HepG2 (cell line): ENCODE measurements at regions not wholly inside any gene's neighbourhood (a gene's known extent, or its start where the extent isn't known, plus 50 kb on each side); places are given as distances from the start of the nearest gene placed in this dataset.

ENCODE experiments used
- FOXP4 ChIP-seq: sonication (generic); formaldehyde crosslinking; IDR thresholded peaks from 2 replicates; pipeline ENCODE4 v1.4.0; 2020; ENCODE audit warnings: missing genetic modification reagents
- PCBP2 ChIP-seq: fragments of 200-400 bp; formaldehyde crosslinking; optimal IDR thresholded peaks from 2 replicates; pipeline ENCODE3; 2018; ENCODE audit warnings: low read length, low read depth; ENCODE audit not compliant: poor library complexity, severe bottlenecking
- RERE ChIP-seq: IDR thresholded peaks from 2 replicates; pipeline ENCODE4 v1.6.1; 2016; ENCODE audit warnings: low read depth, missing genetic modification reagents, missing compliant biosample characterization
- TFE3 ChIP-seq: IDR thresholded peaks from 2 replicates; pipeline ENCODE4 v1.6.1; 2016
- U2AF2 ChIP-seq: fragments of 200-400 bp; formaldehyde crosslinking; IDR thresholded peaks from 2 replicates; pipeline ENCODE4 v1.6.1; 2017; ENCODE audit warnings: low read depth, mild to moderate bottlenecking, low read length
- ZFP36 ChIP-seq: fragments of 150-350 bp; IDR thresholded peaks from 2 replicates; pipeline ENCODE4 v1.6.1; 2018; ENCODE audit warnings: borderline replicate concordance, low read length, low read depth; ENCODE audit not compliant: partially characterized antibody
- ZNF121 ChIP-seq: sonication (generic); formaldehyde crosslinking; IDR thresholded peaks from 2 replicates; pipeline ENCODE4 v1.5.0; 2020; ENCODE audit warnings: mild to moderate bottlenecking, missing genetic modification reagents
- ZNF512 ChIP-seq: sonication (generic); formaldehyde crosslinking; IDR thresholded peaks from 2 replicates; pipeline ENCODE4 v1.4.0; 2020; ENCODE audit warnings: mild to moderate bottlenecking, missing genetic modification reagents
- ZSCAN25 ChIP-seq: sonication (generic); formaldehyde crosslinking; IDR thresholded peaks from 2 replicates; pipeline ENCODE4 v1.8.0; 2022; ENCODE audit warnings: mild to moderate bottlenecking, missing genetic modification reagents

GRCh38 chr7:24419077-24419476, 135.1 kb downstream of the NPY start:
- TF ChIP-seq PCBP2: no peak
- no peak for TF ChIP-seq ZNF121
- no peak for TF ChIP-seq FOXP4 (CRISPR knock-in tag)
- TF ChIP-seq ZSCAN25 (CRISPR knock-in tag): no peak
- no peak for TF ChIP-seq ZFP36
- TF ChIP-seq U2AF2: no peak
- no peak for TF ChIP-seq ZNF512 (CRISPR knock-in tag)
- TF ChIP-seq RERE (CRISPR knock-in tag): no peak
- no peak for TF ChIP-seq TFE3
